ENCODE measurements at regions not wholly inside any gene's neighbourhood (a gene's known extent, or its start where the extent isn't known, plus 50 kb on each side); places are given as distances from the start of the nearest gene placed in this dataset.

DNA sequence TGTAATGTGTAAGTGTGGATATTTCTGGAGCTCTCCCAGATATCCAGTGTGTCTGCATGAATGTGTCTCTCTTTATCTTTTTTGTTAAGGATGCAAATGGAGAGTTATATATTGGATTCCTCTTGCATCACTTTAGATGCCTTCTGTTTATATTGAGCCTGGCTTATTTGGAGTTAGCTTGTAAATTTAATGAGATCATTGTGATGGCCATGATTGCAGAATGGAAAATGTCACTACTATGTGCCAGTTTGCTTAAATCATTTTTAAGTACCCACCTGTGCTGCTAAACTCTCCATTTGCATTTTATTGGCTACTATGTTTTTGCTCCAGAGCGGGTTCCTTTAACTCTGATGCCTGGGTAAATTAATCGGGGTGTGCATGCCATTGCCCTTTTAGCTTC is 334.8 kb downstream of the UTRN start (continued):
- TF ChIP-seq SUZ12 (IDR thresholded peaks at IDR 0.05; ENCODE audit: low read length), result no peak
- no peak for TF ChIP-seq KDM4A (IDR thresholded peaks at IDR 0.05; ENCODE audit: low read depth, low read length, severe bottlenecking)
- no peak for TF ChIP-seq TEAD4 (IDR thresholded peaks at IDR 0.05; ENCODE audit: low read depth, low read length)
- TF ChIP-seq RXRA (IDR thresholded peaks at IDR 0.05; ENCODE audit: insufficient read depth, low read depth, low read length), result no peak
- no peak for TF ChIP-seq JUND (IDR thresholded peaks at IDR 0.05; ENCODE audit: low read length)
- TF ChIP-seq SP4 (IDR thresholded peaks at IDR 0.05; ENCODE audit: low read length), result no peak

All from H1 (cell line).